GM12878 (cell line): ENCODE measurements at regions not wholly inside any gene's neighbourhood (a gene's known extent, or its start where the extent isn't known, plus 50 kb on each side); places are given as distances from the start of the nearest gene placed in this dataset.

Experiments used
- ATAC-seq: fragments of 200-7000 bp; cut with Tn5 transposase; 3 replicates; pipeline ENCODE4 v1.9.1; 2020; ENCODE audit warnings: mild to moderate bottlenecking, moderate library complexity
- BruUV-seq: library from RNA; stranded (reverse); fragments of 400-500 nt; replicated peaks from 2 replicates; lab custom pipeline; 2021; lab: Mats Ljungman, UMichigan
- CTCF ChIA-PET: fragments of 300-600 bp; sonication (Branson Sonifier 250); formaldehyde crosslinking; extraction: SDS; loops from one replicate; lab custom pipeline; 2021; ENCODE audit warnings: inconsistent platforms; lab: Yijun Ruan, JAX
- POLR2A ChIA-PET: fragments of 350-600 bp; formaldehyde crosslinking; extraction: SDS; loops from one replicate; lab custom pipeline; 2021; ENCODE audit warnings: inconsistent platforms; lab: Charles Lee
- RAD21 ChIA-PET: fragments of 300-600 bp; sonication (Branson Sonifier 250); formaldehyde crosslinking; loops from one replicate; lab custom pipeline; 2023; ENCODE audit warnings: antibody characterized with exemption; ENCODE audit not compliant: unreplicated experiment; lab: Charles Lee
- SMC1A ChIA-PET: fragments of 300-600 bp; sonication (Branson Sonifier 250); formaldehyde crosslinking; loops from one replicate; lab custom pipeline; 2023; ENCODE audit not compliant: unreplicated experiment, uncharacterized antibody; lab: Charles Lee
- DNase-seq: peaks from one replicate; pipeline ENCODE4 v3.0.0-alpha.2; 2011; ENCODE audit warnings: low read depth, low spot score
- FAIRE-seq: peaks from 3 replicates; lab custom pipeline; 2011; peaks lifted over from hg19 to GRCh38; lab: Jason Lieb, UNC
- H2AFZ ChIP-seq: 2 replicates; pipeline ENCODE4 v1.6.0; 2011; ENCODE audit warnings: low read depth, low read length, control low read depth; ENCODE audit not compliant: control insufficient read depth
- H3K27ac ChIP-seq: 2 replicates; pipeline ENCODE4 v1.5.1; 2011; ENCODE audit warnings: control low read depth; ENCODE audit not compliant: control insufficient read depth, insufficient read depth
- H3K27me3 ChIP-seq, 2 experiments: replicated peaks in 1 of 2; 2 replicates each; pipeline versions ENCODE4 v1.6.0 to v1.6.1; 2011; ENCODE audit warnings: low read length in 1 of 2; ENCODE audit not compliant: control insufficient read depth in 2 of 2, insufficient read depth in 2 of 2
- H3K36me3 ChIP-seq, 2 experiments: 2 replicates each; pipeline ENCODE4 v1.5.1; 2011; ENCODE audit warnings: low read length in 1 of 2; ENCODE audit not compliant: control insufficient read depth in 2 of 2, insufficient read depth in 2 of 2
- H3K4me1 ChIP-seq: 2 replicates; pipeline ENCODE4 v1.6.1; 2011; ENCODE audit warnings: mild to moderate bottlenecking, low read length, moderate library complexity, mixed read lengths; ENCODE audit not compliant: control insufficient read depth, insufficient read depth
- H3K4me2 ChIP-seq: 2 replicates; pipeline ENCODE4 v1.6.0; 2011; ENCODE audit warnings: control low read depth; ENCODE audit not compliant: control insufficient read depth, insufficient read depth
- H3K4me3 ChIP-seq: fragments of 200-600 bp; sonication (generic); 2 replicates; pipeline ENCODE4 v1.5.1; 2016
- H3K79me2 ChIP-seq: 2 replicates; pipeline ENCODE4 v1.6.0; 2011; ENCODE audit warnings: low read length; ENCODE audit not compliant: control insufficient read depth, insufficient read depth
- H3K9ac ChIP-seq: 2 replicates; pipeline ENCODE4 v1.8.0; 2011; ENCODE audit warnings: low read length, control low read depth, mixed read lengths; ENCODE audit not compliant: control insufficient read depth, insufficient read depth
- H3K9me3 ChIP-seq: replicated peaks from 3 replicates; pipeline ENCODE4 v1.5.1; 2011; ENCODE audit warnings: mild to moderate bottlenecking, low read length; ENCODE audit not compliant: control insufficient read depth, insufficient read depth
- H4K20me1 ChIP-seq: 2 replicates; pipeline ENCODE4 v1.6.0; 2011; ENCODE audit not compliant: control insufficient read depth, insufficient read depth
- ATF7 ChIP-seq: fragments of 450-650 bp; IDR thresholded peaks from 2 replicates; pipeline ENCODE4 v1.6.1; 2016; ENCODE audit warnings: low read depth, mild to moderate bottlenecking
- BACH1 ChIP-seq: fragments of 450-650 bp; IDR thresholded peaks from 2 replicates; pipeline ENCODE4 v1.6.1; 2017; ENCODE audit warnings: mild to moderate bottlenecking, borderline replicate concordance
- BCL11A ChIP-seq: IDR thresholded peaks from 2 replicates; pipeline ENCODE4 v1.6.1; 2011; ENCODE audit warnings: low read depth, low read length
- BMI1 ChIP-seq: fragments of 450-650 bp; IDR thresholded peaks from 2 replicates; pipeline ENCODE4 v1.6.1; 2016; ENCODE audit warnings: mild to moderate bottlenecking, moderate library complexity, borderline replicate concordance
- ELK1 ChIP-seq: IDR thresholded peaks from 2 replicates; pipeline ENCODE4 v1.6.1; 2012; ENCODE audit warnings: low read depth, low read length, improper control_type of control experiment
- ESRRA ChIP-seq: IDR thresholded peaks from 2 replicates; pipeline ENCODE4 v1.6.1; 2012; ENCODE audit warnings: mild to moderate bottlenecking, low read length, improper control_type of control experiment
- IKZF2 ChIP-seq, 2 experiments: fragments of 450-650 bp; IDR thresholded peaks; 2 replicates each; pipeline ENCODE4 v1.6.1; 2017; ENCODE audit warnings: mild to moderate bottlenecking in 2 of 2, moderate library complexity in 2 of 2
- MLLT1 ChIP-seq: fragments of 450-650 bp; IDR thresholded peaks from 2 replicates; pipeline ENCODE4 v1.6.1; 2016; ENCODE audit warnings: mild to moderate bottlenecking
- MYC ChIP-seq: IDR thresholded peaks from 2 replicates; pipeline ENCODE4 v1.6.1; 2011; ENCODE audit warnings: mild to moderate bottlenecking, low read length, moderate library complexity, inconsistent platforms; ENCODE audit not compliant: insufficient read depth, insufficient replicate concordance, insufficient read length, severe bottlenecking
- NFXL1 ChIP-seq: fragments of 450-650 bp; IDR thresholded peaks from 2 replicates; pipeline ENCODE4 v1.6.1; 2017; ENCODE audit warnings: antibody characterized with exemption, mild to moderate bottlenecking, borderline replicate concordance
- RCOR1 ChIP-seq: conservative IDR thresholded peaks from 2 replicates; pipeline ENCODE4 v1.6.1; 2012; ENCODE audit warnings: low read depth, low read length, improper control_type of control experiment
- SMAD5 ChIP-seq: IDR thresholded peaks from 2 replicates; pipeline ENCODE4 v1.6.1; 2016; ENCODE audit warnings: antibody characterized with exemption, low read depth
- SP1 ChIP-seq: IDR thresholded peaks from one replicate; pipeline ENCODE4 v1.6.1; 2011; ENCODE audit warnings: low read depth, low read length
- SREBF1 ChIP-seq: IDR thresholded peaks from 2 replicates; pipeline ENCODE4 v1.6.1; 2012; ENCODE audit warnings: mild to moderate bottlenecking, low read length
- USF2 ChIP-seq: IDR thresholded peaks from 2 replicates; pipeline ENCODE4 v1.6.1; 2011; ENCODE audit warnings: low read depth, low read length, improper control_type of control experiment, borderline replicate concordance
- ZNF24 ChIP-seq: fragments of 450-650 bp; IDR thresholded peaks from 2 replicates; pipeline ENCODE4 v1.6.1; 2017; ENCODE audit warnings: antibody characterized with exemption, mild to moderate bottlenecking
- WGBS: methylation state at CpG from one replicate; pipeline ENCODE4 v1.1.6; 2016; ENCODE audit warnings: low lambda C conversion rate; ENCODE audit not compliant: insufficient replicate concordance, insufficient coverage; ENCODE audit errors: missing lambda C conversion rate; 5-methylcytosine and 5-hydroxymethylcytosine counted together
- in situ Hi-C: fragments of 300-500 bp; cut with MboI; formaldehyde crosslinking; loops from 9 replicates; pipeline ENCODE4 v1.14.3; 2018; ENCODE audit warnings: mixed read lengths
- intact Hi-C: fragments of 100-400 bp; cut with micrococcal nuclease; formaldehyde crosslinking; loops from one replicate; pipeline ENCODE4 v1.14.2; 2022; ENCODE audit not compliant: unreplicated experiment
- TF ChIP-seq, protein P1 (sequence below): IDR thresholded peaks from 2 replicates; pipeline ENCODE4 v1.6.1; 2011; ENCODE audit warnings: borderline replicate concordance, low read depth, mild to moderate bottlenecking, moderate library complexity, mixed read lengths, low read length; ENCODE audit not compliant: insufficient read depth; ENCODE audit errors: extremely low read length
- TF ChIP-seq, protein P2 (sequence below): IDR thresholded peaks from 2 replicates; pipeline ENCODE4 v1.6.1; 2012; ENCODE audit warnings: low read length, inconsistent platforms

DNA sequence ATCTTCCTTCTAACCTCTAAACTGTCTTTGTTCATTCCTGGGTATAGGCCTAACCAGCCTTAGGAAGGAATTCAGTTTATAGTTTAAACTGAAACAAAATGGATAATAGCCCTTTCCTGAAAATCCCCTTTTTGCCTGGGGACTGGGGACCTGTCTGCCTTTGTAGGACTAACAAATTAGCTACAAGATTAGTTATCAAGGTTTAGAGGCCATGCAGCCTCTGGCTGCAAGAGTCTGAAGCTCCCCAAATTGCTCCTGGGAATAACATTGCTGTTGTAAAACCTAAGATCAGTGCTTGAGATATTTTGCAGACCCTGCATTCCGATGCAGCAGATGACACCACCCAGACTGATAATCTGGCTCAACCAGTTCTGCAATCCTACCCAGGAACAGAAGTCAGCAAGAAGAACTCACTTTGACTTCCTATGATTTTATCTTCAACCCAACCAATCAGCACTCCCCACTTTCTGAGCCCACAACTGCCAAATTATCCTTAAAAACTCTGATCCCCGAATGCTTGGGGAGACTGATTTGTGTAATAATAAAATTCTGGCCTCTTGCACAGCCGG lies 96.6 kb upstream of the ETV3 start (continued):
- TF ChIP-seq ATF7 = no peak
- no peak for TF ChIP-seq MLLT1

- ChIA-PET CTCF (interaction anchor here (2.4 kb wide), 1 partner anchor 37 kb away, joined by 9 read pairs; no protein-coding TSS in a partner anchor), POLR2A (no interaction called here), SMC1A (interaction anchor here (0.6 to 1.8 kb wide), 8 partner anchors 17 to 270 kb away, joined by 3 to 8 read pairs (median 4); no protein-coding TSS in a partner anchor), RAD21 (no interaction called here)
- no peaks in the 10 kb centered on the region for H3K4me1 ChIP-seq
- ATAC-seq (peak; percentile 96), DNase-seq (peak; percentile 41), FAIRE-seq (no peak)
- intact Hi-C loops = no loop called here
- no peak overlapping the region for H3K9ac ChIP-seq
- no peak overlapping the region for H2AFZ ChIP-seq
- in situ Hi-C loops = no loop called here
- H3K9me3 ChIP-seq = no peaks in the 10 kb centered on the region; the same call in 2 of the 3 replicates
- BruUV-seq = no TSS peak
- H3K27me3 ChIP-seq = peaks cover 0 to 4% of the 10 kb centered on the region in 2 experiments; a peak in 1 of 4 replicates
- H3K79me2 ChIP-seq = no peaks in the 10 kb centered on the region
- no peaks in the 10 kb centered on the region for H4K20me1 ChIP-seq
- H3K4me3 ChIP-seq = no peak overlapping the region
- H3K4me2 ChIP-seq = no peak overlapping the region
- H3K27ac ChIP-seq = no peak overlapping the region
- H3K36me3 ChIP-seq = no peaks in the 10 kb centered on the region
- WGBS = 6% methylated on average over 1 of the region's 1 CpG
- TF ChIP-seq SMAD5 (no peak), ELK1 (no peak), ZNF24 (no peak), USF2 (no peak), SP1 (no peak), SREBF1 (no peak), MYC (no peak), BCL11A (no peak), IKZF2 (IDR thresholded peaks at IDR 0.05) (peak in 1 of 2 experiments; percentile 25; a peak in 1 of 4 replicates), BMI1 (no peak), RCOR1 (no peak), BACH1 (no peak), ESRRA (no peak), NFXL1 (no peak)
- TF ChIP-seq, protein P1, sequence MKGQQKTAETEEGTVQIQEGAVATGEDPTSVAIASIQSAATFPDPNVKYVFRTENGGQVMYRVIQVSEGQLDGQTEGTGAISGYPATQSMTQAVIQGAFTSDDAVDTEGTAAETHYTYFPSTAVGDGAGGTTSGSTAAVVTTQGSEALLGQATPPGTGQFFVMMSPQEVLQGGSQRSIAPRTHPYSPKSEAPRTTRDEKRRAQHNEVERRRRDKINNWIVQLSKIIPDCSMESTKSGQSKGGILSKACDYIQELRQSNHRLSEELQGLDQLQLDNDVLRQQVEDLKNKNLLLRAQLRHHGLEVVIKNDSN = no peak
- TF ChIP-seq, protein P2, sequence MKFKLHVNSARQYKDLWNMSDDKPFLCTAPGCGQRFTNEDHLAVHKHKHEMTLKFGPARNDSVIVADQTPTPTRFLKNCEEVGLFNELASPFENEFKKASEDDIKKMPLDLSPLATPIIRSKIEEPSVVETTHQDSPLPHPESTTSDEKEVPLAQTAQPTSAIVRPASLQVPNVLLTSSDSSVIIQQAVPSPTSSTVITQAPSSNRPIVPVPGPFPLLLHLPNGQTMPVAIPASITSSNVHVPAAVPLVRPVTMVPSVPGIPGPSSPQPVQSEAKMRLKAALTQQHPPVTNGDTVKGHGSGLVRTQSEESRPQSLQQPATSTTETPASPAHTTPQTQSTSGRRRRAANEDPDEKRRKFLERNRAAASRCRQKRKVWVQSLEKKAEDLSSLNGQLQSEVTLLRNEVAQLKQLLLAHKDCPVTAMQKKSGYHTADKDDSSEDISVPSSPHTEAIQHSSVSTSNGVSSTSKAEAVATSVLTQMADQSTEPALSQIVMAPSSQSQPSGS = no peak
Observed at GRCh38 chr1:157233131-157233530, 94.9 kb upstream of the ETV3 start.
